GM18498 (cell line): ENCODE measurements at regions not wholly inside any gene's neighbourhood (a gene's known extent, or its start where the extent isn't known, plus 50 kb on each side); places are given as distances from the start of the nearest gene placed in this dataset.
"Not testable (repeated sequence)": the region's sequence is repeated elsewhere in the genome, so short reads cannot be mapped to it uniquely, and the experiment has no call there.

Experiments used
- ATAC-seq: cut with Tn5 transposase; IDR thresholded peaks from one replicate; pipeline ENCODE4 v1.9.1; 2021; ENCODE audit warnings: mild to moderate bottlenecking, moderate library complexity; ENCODE audit not compliant: unreplicated experiment

GRCh38 chr6:106855117-106855516 is 119.4 kb downstream of the CD24 start:
- ATAC-seq, result no peak

GRCh38 chr6:106849676-106850332 is 124.7 kb downstream of the CD24 start:
- no peak for ATAC-seq

GRCh38 chr6:106849120-106849519 is 125.4 kb downstream of the CD24 start:
- ATAC-seq, result no peak

GRCh38 chr6:106847116-106847515 is 127.4 kb downstream of the CD24 start:
- peak; percentile 44 for ATAC-seq

- ATAC-seq, result peak; percentile 56
Measured at GRCh38 chr6:106844930-106845329, 129.6 kb downstream of the CD24 start.

- ATAC-seq, result no peak
Measured at GRCh38 chr6:106832766-106833510, 141.6 kb downstream of the CD24 start.

- ATAC-seq, result no peak
Measured at GRCh38 chr6:106830930-106831329, 143.6 kb downstream of the CD24 start.

GRCh38 chr6:106829451-106829850 is 145.1 kb downstream of the CD24 start:
- ATAC-seq, result no peak

GRCh38 chr6:106827081-106827480 is 147.4 kb downstream of the CD24 start:
- ATAC-seq, result no peak

- ATAC-seq, result no peak
Measured at GRCh38 chr6:106825156-106825555, 149.4 kb downstream of the CD24 start.

- ATAC-seq, result no peak
Measured at GRCh38 chr6:106823732-106824351, 150.7 kb downstream of the CD24 start.

- ATAC-seq, result no peak
Measured at GRCh38 chr6:106823058-106823457, 151.5 kb downstream of the CD24 start.

- no peak for ATAC-seq
Measured at GRCh38 chr6:106820412-106820852, 154.1 kb downstream of the CD24 start.

- ATAC-seq, result no peak
Measured at GRCh38 chr6:106811088-106811686, 163.3 kb downstream of the CD24 start.

- no peak for ATAC-seq
Measured at GRCh38 chr6:106808758-106809157, 165.8 kb downstream of the CD24 start.

- ATAC-seq, result no peak
Measured at GRCh38 chr6:106807947-106808611, 166.4 kb downstream of the CD24 start.

- not testable (repeated sequence) for ATAC-seq
Measured at GRCh38 chr6:106806253-106806652, 168.3 kb downstream of the CD24 start.

GRCh38 chr6:106805771-106806170 is 168.8 kb downstream of the CD24 start:
- no peak for ATAC-seq

- no peak for ATAC-seq
Measured at GRCh38 chr6:106804346-106805335, 169.9 kb downstream of the CD24 start.

- no peak for ATAC-seq
Measured at GRCh38 chr6:106803188-106803587, 171.3 kb downstream of the CD24 start.
